Progenitor cell of endocrine pancreas (in vitro differentiated cells): ENCODE measurements at regions not wholly inside any gene's neighbourhood (a gene's known extent, or its start where the extent isn't known, plus 50 kb on each side); places are given as distances from the start of the nearest gene placed in this dataset.

Source experiments
- DNase-seq: peaks from one replicate; pipeline ENCODE4 v3.0.0; 2021; ENCODE audit warnings: low spot score; ENCODE audit not compliant: unreplicated experiment
- H3K27ac Mint-ChIP-seq: 2 replicates; pipeline ENCODE4 v1.8.0; 2021; ENCODE audit warnings: mild to moderate bottlenecking, moderate library complexity, mixed read lengths
- H3K27me3 Mint-ChIP-seq: 2 replicates; pipeline ENCODE4 v1.8.0; 2021; ENCODE audit warnings: mixed read lengths
- H3K36me3 Mint-ChIP-seq: 2 replicates; pipeline ENCODE4 v1.8.0; 2022; ENCODE audit warnings: mixed read lengths; ENCODE audit not compliant: insufficient read depth
- H3K4me1 Mint-ChIP-seq: 2 replicates; pipeline ENCODE4 v1.8.0; 2021; ENCODE audit warnings: low read depth, mixed read lengths
- H3K4me3 Mint-ChIP-seq: 2 replicates; pipeline ENCODE4 v1.8.0; 2021; ENCODE audit warnings: low read depth, mild to moderate bottlenecking, moderate library complexity, mixed read lengths
- H3K9me3 Mint-ChIP-seq: 2 replicates; pipeline ENCODE4 v1.8.0; 2021; ENCODE audit warnings: low read depth, mixed read lengths
- CTCF ChIP-seq: fragments of 200-600 bp; sonication (generic); IDR thresholded peaks from one replicate; pipeline ENCODE4 v1.5.0; 2021; ENCODE audit warnings: antibody characterized with exemption, mild to moderate bottlenecking; ENCODE audit not compliant: unreplicated experiment

GRCh38 chr15:91482799-91483198, 370.7 kb upstream of the SLCO3A1 start:
- no peak for TF ChIP-seq CTCF
- Mint-ChIP-seq H3K36me3 (no peaks in the 10 kb centered on the region), H3K27ac (no peak overlapping the region), H3K4me3 (no peak overlapping the region), H3K4me1 (peaks cover 2% of the 10 kb centered on the region), H3K27me3 (peaks cover 7% of the 10 kb centered on the region), H3K9me3 (no peaks in the 10 kb centered on the region)
- no peak for DNase-seq

- no peaks in the 10 kb centered on the region for H3K36me3 Mint-ChIP-seq
- H3K27me3 Mint-ChIP-seq = peaks cover 7% of the 10 kb centered on the region
- H3K9me3 Mint-ChIP-seq = no peaks in the 10 kb centered on the region
- DNase-seq = no peak
- H3K27ac Mint-ChIP-seq = no peak overlapping the region
- peaks cover 2% of the 10 kb centered on the region for H3K4me1 Mint-ChIP-seq
- TF ChIP-seq CTCF = no peak
- no peak overlapping the region for H3K4me3 Mint-ChIP-seq
These were observed 369.4 kb upstream of the SLCO3A1 start for GRCh38 chr15:91484141-91484540.

DNA sequence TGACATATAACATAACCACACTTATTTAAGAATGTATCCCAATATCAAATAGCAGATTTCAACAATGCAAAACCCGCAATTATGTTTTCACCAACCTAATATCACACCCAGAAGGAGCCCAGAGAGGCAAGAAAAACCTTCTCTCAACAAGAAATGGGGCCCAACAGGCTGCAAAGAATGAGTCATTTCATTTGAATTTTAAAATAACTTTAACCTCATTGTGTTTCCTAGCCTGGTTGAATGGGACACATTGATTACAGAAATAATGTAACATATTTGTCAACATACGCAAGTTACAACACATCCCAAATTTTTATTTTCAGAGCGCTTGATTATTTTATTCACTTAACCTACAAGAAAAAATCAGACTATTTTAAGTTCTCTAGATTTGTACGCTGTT, 365.1 kb upstream of the SLCO3A1 start:
- no peak for TF ChIP-seq CTCF

GRCh38 chr15:91490211-91490610, 363.3 kb upstream of the SLCO3A1 start:
- no peak for TF ChIP-seq CTCF
- H3K36me3 Mint-ChIP-seq = no peaks in the 10 kb centered on the region
- DNase-seq = no peak

More for the DNA sequence above, 365.1 kb upstream of the SLCO3A1 start:
- Mint-ChIP-seq H3K36me3 (no peaks in the 10 kb centered on the region), H3K4me3 (no peak overlapping the region), H3K27me3 (peaks cover 7% of the 10 kb centered on the region), H3K27ac (no peak overlapping the region), H3K4me1 (peaks cover 2% of the 10 kb centered on the region), H3K9me3 (no peaks in the 10 kb centered on the region)
- no peak for DNase-seq

GRCh38 chr15:91491101-91491950, 362.2 kb upstream of the SLCO3A1 start:
- DNase-seq = no peak
- H3K4me3 Mint-ChIP-seq = no peak overlapping the region
- no peaks in the 10 kb centered on the region for H3K36me3 Mint-ChIP-seq
- no peak overlapping the region for H3K27ac Mint-ChIP-seq
- H3K9me3 Mint-ChIP-seq = no peaks in the 10 kb centered on the region
- no peaks in the 10 kb centered on the region for H3K27me3 Mint-ChIP-seq
- no peak for TF ChIP-seq CTCF
- no peaks in the 10 kb centered on the region for H3K4me1 Mint-ChIP-seq

More at GRCh38 chr15:91490211-91490610, 363.3 kb upstream of the SLCO3A1 start:
- Mint-ChIP-seq H3K27ac (no peak overlapping the region), H3K4me1 (no peaks in the 10 kb centered on the region), H3K9me3 (no peaks in the 10 kb centered on the region), H3K4me3 (no peak overlapping the region), H3K27me3 (peaks cover 2% of the 10 kb centered on the region)
